K562 (cell line): ENCODE measurements at regions not wholly inside any gene's neighbourhood (a gene's known extent, or its start where the extent isn't known, plus 50 kb on each side); places are given as distances from the start of the nearest gene placed in this dataset.

ENCODE experiments used
- ATAC-seq: fragments of 200-7000 bp; cut with Tn5 transposase; 3 replicates; pipeline ENCODE4 v1.9.1; 2020; ENCODE audit warnings: moderate library complexity
- BruUV-seq: library from RNA; stranded (reverse); fragments of 400-500 nt; replicated peaks from 2 replicates; lab custom pipeline; 2021; lab: Mats Ljungman, UMichigan
- CTCF ChIA-PET: fragments of 300-600 bp; formaldehyde crosslinking; extraction: SDS; loops from one replicate; lab custom pipeline; 2021; ENCODE audit warnings: low intra/inter-chr PET ratio; lab: Yijun Ruan, JAX
- POLR2A ChIA-PET: fragments of 300-600, 350-650 bp; sonication (Branson Sonifier 250); formaldehyde crosslinking; extraction: SDS; loops from one replicate; lab custom pipeline; 2021; ENCODE audit warnings: antibody characterized with exemption, inconsistent platforms; lab: Yijun Ruan, JAX
- DNase-seq, 4 experiments: peaks; one replicate each; pipeline versions ENCODE4 v3.0.0 to v3.0.0-alpha.2; 2011 to 2018; ENCODE audit warnings: low spot score in 3 of 4, mixed read lengths in 3 of 4; ENCODE audit errors: extremely low read depth in 1 of 4
- FAIRE-seq: peaks from 2 replicates; lab custom pipeline; 2011; peaks lifted over from hg19 to GRCh38; lab: Jason Lieb, UNC
- H2AFZ ChIP-seq: 2 replicates; pipeline ENCODE4 v1.6.0; 2011; ENCODE audit warnings: low read depth, low read length, control low read depth, inconsistent platforms
- H3K27ac ChIP-seq: fragments of 200-600 bp; 3 replicates; pipeline ENCODE4 v1.8.0; 2011; ENCODE audit warnings: low read depth, mild to moderate bottlenecking, control low read depth, inconsistent platforms, low read length, moderate library complexity, mixed read lengths; ENCODE audit errors: extremely low read depth
- H3K27me3 ChIP-seq, 2 experiments: fragments of 300-600 bp in 1 of 2; 2 replicates in 1 of 2; 3 replicates in 1 of 2; pipeline versions ENCODE4 v1.6.0 to v1.8.0; 2011; ENCODE audit warnings: inconsistent platforms in 2 of 2, low read length in 2 of 2, mild to moderate bottlenecking in 1 of 2, mixed read lengths in 1 of 2, moderate library complexity in 1 of 2; ENCODE audit not compliant: control insufficient read depth in 2 of 2, insufficient read depth in 2 of 2
- H3K36me3 ChIP-seq: fragments of 300-600 bp; 3 replicates; pipeline ENCODE4 v1.8.0; 2011; ENCODE audit warnings: mild to moderate bottlenecking, low read length, inconsistent platforms; ENCODE audit not compliant: control insufficient read depth, insufficient read depth
- H3K4me1 ChIP-seq, 2 experiments: fragments of 200-600 bp in 1 of 2; replicated peaks in 1 of 2; 2 replicates in 1 of 2; 3 replicates in 1 of 2; pipeline versions ENCODE4 v1.5.1 to v1.8.0; 2011; ENCODE audit warnings: inconsistent platforms in 2 of 2, low read length in 2 of 2, mild to moderate bottlenecking in 1 of 2, mixed read lengths in 1 of 2, moderate library complexity in 1 of 2; ENCODE audit not compliant: control insufficient read depth in 2 of 2, insufficient read depth in 2 of 2
- H3K4me2 ChIP-seq: 2 replicates; pipeline ENCODE4 v1.6.1; 2011; ENCODE audit warnings: low read length, control low read depth, inconsistent platforms, mixed read lengths; ENCODE audit not compliant: insufficient read depth
- H3K4me3 ChIP-seq: fragments of 200-600 bp; sonication (generic), shearing (Covaris generic); 2 replicates; pipeline ENCODE4 v1.5.1; 2016; ENCODE audit warnings: control low read depth, inconsistent platforms
- H3K79me2 ChIP-seq: fragments of 200-600 bp; 3 replicates; pipeline ENCODE4 v1.8.0; 2011; ENCODE audit warnings: low read length, inconsistent platforms; ENCODE audit not compliant: control insufficient read depth, insufficient read depth
- H3K9ac ChIP-seq, 2 experiments: 2 replicates each; pipeline versions ENCODE4 v1.6.0 to v1.6.1; 2011; ENCODE audit warnings: low read depth in 2 of 2, low read length in 2 of 2, control low read depth in 1 of 2, inconsistent platforms in 1 of 2, mild to moderate bottlenecking in 1 of 2, mixed read lengths in 1 of 2; ENCODE audit not compliant: insufficient read depth in 1 of 2
- H3K9me1 ChIP-seq: one replicate; pipeline ENCODE4 v1.6.0; 2011; ENCODE audit warnings: inconsistent platforms, mild to moderate bottlenecking, low read length, moderate library complexity; ENCODE audit not compliant: control insufficient read depth, insufficient read depth
- H3K9me3 ChIP-seq: replicated peaks from 2 replicates; pipeline ENCODE4 v1.5.1; 2011; ENCODE audit warnings: low read depth, low read length, inconsistent platforms; ENCODE audit not compliant: control insufficient read depth, insufficient read depth
- H4K20me1 ChIP-seq: replicated peaks from 2 replicates; pipeline ENCODE4 v1.6.1; 2011; ENCODE audit warnings: low read length, inconsistent platforms, mixed read lengths; ENCODE audit not compliant: control insufficient read depth, insufficient read depth
- DACH1 ChIP-seq: fragments of 450-650 bp; IDR thresholded peaks from 2 replicates; pipeline ENCODE4 v1.6.1; 2018; ENCODE audit not compliant: partially characterized antibody
- ELF2 ChIP-seq: fragments of 250-450 bp; sonication (Bioruptor Pico); IDR thresholded peaks from 2 replicates; pipeline ENCODE4 v1.5.0; 2021; ENCODE audit warnings: mild to moderate bottlenecking
- KAT2B ChIP-seq: IDR thresholded peaks from one replicate; pipeline ENCODE4 v1.6.1; 2012; ENCODE audit warnings: low read depth, mild to moderate bottlenecking, control low read depth, inconsistent platforms, low read length, moderate library complexity
- MCM5 ChIP-seq: fragments of 450-650 bp; IDR thresholded peaks from 2 replicates; pipeline ENCODE4 v1.6.1; 2016; ENCODE audit warnings: low read depth
- NR2C1 ChIP-seq, 2 experiments: fragments of 450-650 bp; IDR thresholded peaks; 2 replicates each; pipeline ENCODE4 v1.6.1; 2017; ENCODE audit warnings: mild to moderate bottlenecking in 2 of 2, antibody characterized with exemption in 1 of 2, inconsistent platforms in 1 of 2, missing compliant biosample characterization in 1 of 2, missing genetic modification characterization in 1 of 2
- RBFOX2 ChIP-seq: fragments of 200-400 bp; formaldehyde crosslinking; IDR thresholded peaks from 2 replicates; pipeline ENCODE4 v1.6.1; 2017; ENCODE audit warnings: low read depth, mild to moderate bottlenecking, low read length, moderate library complexity
- SMARCA4 ChIP-seq: fragments of 450-650 bp; IDR thresholded peaks from 2 replicates; pipeline ENCODE4 v1.6.1; 2016
- SMARCE1 ChIP-seq: fragments of 450-650 bp; IDR thresholded peaks from 2 replicates; pipeline ENCODE4 v1.7.1; 2016; ENCODE audit warnings: mild to moderate bottlenecking
- SP2 ChIP-seq: IDR thresholded peaks from 2 replicates; pipeline ENCODE4 v1.6.1; 2011; ENCODE audit warnings: mild to moderate bottlenecking, low read depth, low read length, moderate library complexity; ENCODE audit not compliant: poor library complexity, severe bottlenecking; ENCODE audit errors: extremely low read depth
- SRF ChIP-seq, 2 experiments: fragments of 250-450, 450-650 bp in 1 of 2; sonication (Bioruptor Pico) in 1 of 2; sonication (generic) in 1 of 2; formaldehyde crosslinking; IDR thresholded peaks; 2 replicates each; pipeline versions ENCODE4 v1.5.0 to v1.5.1; 2020 to 2022; ENCODE audit warnings: mild to moderate bottlenecking in 1 of 2, missing genetic modification reagents in 1 of 2
- SRSF7 ChIP-seq: fragments of 200-400 bp; formaldehyde crosslinking; optimal IDR thresholded peaks from 2 replicates; pipeline ENCODE3; 2017; ENCODE audit warnings: mild to moderate bottlenecking, low read depth, low read length
- ZNF174 ChIP-seq: fragments of 250-450 bp; sonication (Bioruptor Pico); IDR thresholded peaks from 2 replicates; pipeline ENCODE4 v1.4.0; 2020; ENCODE audit warnings: mild to moderate bottlenecking
- ZNF408 ChIP-seq: fragments of 250-450 bp; sonication (Bioruptor Pico); IDR thresholded peaks from 2 replicates; pipeline ENCODE4 v1.4.0; 2020; ENCODE audit warnings: low read depth, mild to moderate bottlenecking, moderate library complexity
- ZNF512 ChIP-seq: IDR thresholded peaks from 2 replicates; pipeline ENCODE4 v1.6.1; 2016; ENCODE audit warnings: missing genetic modification characterization, missing compliant biosample characterization
- ZNF75A ChIP-seq: fragments of 450-650 bp; formaldehyde crosslinking; IDR thresholded peaks from 2 replicates; pipeline ENCODE4 v1.4.0; 2020; ENCODE audit warnings: mild to moderate bottlenecking
- WGBS: fragments of 100-300 bp; shearing (Covaris generic); methylation state at CpG from one replicate; pipeline ENCODE4 v1.1.6; 2016; ENCODE audit warnings: low coverage, mixed read lengths; ENCODE audit not compliant: insufficient coverage; ENCODE audit errors: missing lambda C conversion rate; 5-methylcytosine and 5-hydroxymethylcytosine counted together
- in situ Hi-C: fragments of 300-500 bp; cut with MboI; formaldehyde crosslinking; loops from 4 replicates; pipeline ENCODE4 v1.15.0; 2018; ENCODE audit warnings: inconsistent platforms, mixed read lengths
- intact Hi-C: fragments of 100-400 bp; cut with micrococcal nuclease; formaldehyde crosslinking; loops from 2 replicates; pipeline ENCODE4 v1.14.2; 2022

- in situ Hi-C loops (no loop called here), intact Hi-C loops (loop anchor here (10.0 kb wide), 1 partner anchor 1317 kb away; no protein-coding TSS in a partner anchor)
- no peak overlapping the region for H3K4me3 ChIP-seq
- H3K9me1 ChIP-seq: no peaks in the 10 kb centered on the region
- no peaks in the 10 kb centered on the region for H4K20me1 ChIP-seq
- H3K27me3 ChIP-seq: no peaks in the 10 kb centered on the region
- no peak overlapping the region for H3K9ac ChIP-seq
- no peak for TF ChIP-seq ZNF174 (CRISPR knock-in tag)
- no peak for TF ChIP-seq ZNF512 (tag)
- TF ChIP-seq SMARCA4: no peak
- TF ChIP-seq ZNF75A (CRISPR knock-in tag): no peak
- TF ChIP-seq DACH1: no peak
- TF ChIP-seq SRF (CRISPR knock-in tag; IDR thresholded peaks at IDR 0.05): no peak
- no peak for TF ChIP-seq ZNF408
- TF ChIP-seq SRSF7: no peak
- TF ChIP-seq SP2: no peak
- TF ChIP-seq MCM5: no peak
- TF ChIP-seq ELF2 (CRISPR knock-in tag): no peak
- TF ChIP-seq KAT2B: no peak
- TF ChIP-seq RBFOX2: no peak
- no peak for TF ChIP-seq SMARCE1
- no peak for TF ChIP-seq NR2C1 (IDR thresholded peaks at IDR 0.05)
- no peak for TF ChIP-seq NR2C1 (tag; IDR thresholded peaks at IDR 0.05)
- H3K9me3 ChIP-seq: no peaks in the 10 kb centered on the region
- WGBS: 3% methylated on average over 2 of the region's 2 CpGs
- no peaks in the 10 kb centered on the region for H3K36me3 ChIP-seq
- ATAC-seq (no peak), DNase-seq (no peak), FAIRE-seq (no peak)
- no peak overlapping the region for H3K4me2 ChIP-seq
- H3K4me1 ChIP-seq: no peaks in the 10 kb centered on the region
- ChIA-PET CTCF (no interaction called here), POLR2A (no interaction called here)
- H2AFZ ChIP-seq: no peak overlapping the region
- no TSS peak for BruUV-seq
- H3K79me2 ChIP-seq: no peaks in the 10 kb centered on the region
- no peak overlapping the region for H3K27ac ChIP-seq
These were observed 499.2 kb upstream of the FAM98A start for GRCh38 chr2:34098256-34098655.
